HCT116 (cell line): ENCODE measurements at regions not wholly inside any gene's neighbourhood (a gene's known extent, or its start where the extent isn't known, plus 50 kb on each side); places are given as distances from the start of the nearest gene placed in this dataset.

Experiments
- ATAC-seq: fragments of 200-7000 bp; cut with Tn5 transposase; 2 replicates; pipeline ENCODE4 v1.9.1; 2020; ENCODE audit warnings: mild to moderate bottlenecking, moderate library complexity
- BruUV-seq: library from RNA; stranded (reverse); fragments of 400-500 nt; replicated peaks from 2 replicates; lab custom pipeline; 2021; lab: Mats Ljungman, UMichigan
- CTCF ChIA-PET: fragments of 300-600 bp; sonication (Branson Sonifier 250); formaldehyde crosslinking; loops from one replicate; lab custom pipeline; 2021; ENCODE audit warnings: antibody characterized with exemption; lab: Charles Lee
- POLR2A ChIA-PET: fragments of 300-600, 350-600 bp; sonication (Branson Sonifier 250); formaldehyde crosslinking; loops from one replicate; lab custom pipeline; 2021; ENCODE audit warnings: antibody characterized with exemption; lab: Charles Lee
- RAD21 ChIA-PET, 2 experiments: fragments of 300-600 bp; sonication (Branson Sonifier 250); formaldehyde crosslinking; loops; one replicate each; lab custom pipeline; 2023; ENCODE audit warnings: low total read pairs in 2 of 2; ENCODE audit not compliant: uncharacterized antibody in 2 of 2, unreplicated experiment in 2 of 2, low non-redundant PET in 1 of 2; lab: Charles Lee
- DNase-seq: peaks from one replicate; pipeline ENCODE4 v3.0.0-alpha.2; 2010; ENCODE audit warnings: low read depth, low spot score
- H2AFZ ChIP-seq: fragments of 200-600 bp; shearing (Covaris generic), sonication (generic); 2 replicates; pipeline ENCODE4 v1.6.1; 2017; ENCODE audit warnings: low read depth, mixed run types, mixed read lengths, antibody characterized with exemption, low read length; ENCODE audit not compliant: poor library complexity, severe bottlenecking
- H3K27ac ChIP-seq: 2 replicates; pipeline ENCODE4 v1.5.1; 2012; ENCODE audit warnings: low read depth, low read length
- H3K27me3 ChIP-seq: fragments of 200-600 bp; sonication (generic); 2 replicates; pipeline ENCODE4 v1.6.1; 2016; ENCODE audit warnings: mixed run types, low read length, mixed read lengths; ENCODE audit not compliant: insufficient read depth
- H3K36me3 ChIP-seq, 2 experiments: fragments of 200-500 bp in 1 of 2; fragments of 200-600 bp in 1 of 2; sonication (Bioruptor generic) in 1 of 2; sonication (generic) in 1 of 2; 2 replicates each; pipeline versions ENCODE4 v1.5.1 to v1.6.1; 2014 to 2016; ENCODE audit warnings: low read length in 2 of 2, inconsistent platforms in 1 of 2, mixed read lengths in 1 of 2, mixed run types in 1 of 2; ENCODE audit not compliant: insufficient read depth in 2 of 2, control insufficient read depth in 1 of 2
- H3K4me1 ChIP-seq, 2 experiments: fragments of 200-600 bp in 1 of 2; sonication (generic) in 1 of 2; 2 replicates each; pipeline versions ENCODE4 v1.5.1 to v1.6.1; 2012 to 2017; ENCODE audit warnings: low read length in 2 of 2, inconsistent platforms in 1 of 2, mild to moderate bottlenecking in 1 of 2, mixed read lengths in 1 of 2, mixed run types in 1 of 2, moderate library complexity in 1 of 2; ENCODE audit not compliant: insufficient read depth in 2 of 2, control insufficient read depth in 1 of 2
- H3K4me2 ChIP-seq: fragments of 200-600 bp; sonication (generic); 2 replicates; pipeline ENCODE4 v1.6.1; 2017; ENCODE audit warnings: mixed run types, low read length, mixed read lengths
- H3K4me3 ChIP-seq, 2 experiments: fragments of 200-600 bp in 1 of 2; sonication (generic) in 1 of 2; replicated peaks in 1 of 2; 2 replicates each; pipeline ENCODE4 v1.5.1; 2011 to 2016; ENCODE audit warnings: low read length in 2 of 2, control low read depth in 1 of 2, low read depth in 1 of 2, mild to moderate bottlenecking in 1 of 2, mixed read lengths in 1 of 2, mixed run types in 1 of 2
- H3K79me2 ChIP-seq: fragments of 200-600 bp; sonication (generic); 2 replicates; pipeline ENCODE4 v1.6.1; 2017; ENCODE audit warnings: mild to moderate bottlenecking, mixed run types, low read length, moderate library complexity, mixed read lengths; ENCODE audit not compliant: insufficient read depth
- H3K9ac ChIP-seq: fragments of 200-600 bp; sonication (generic); 2 replicates; pipeline ENCODE4 v1.6.1; 2016; ENCODE audit warnings: low read length, mixed read lengths
- H3K9me2 ChIP-seq: fragments of 200-600 bp; sonication (generic), shearing (Covaris generic); 2 replicates; pipeline ENCODE4 v1.6.1; 2017; ENCODE audit warnings: mixed run types, mild to moderate bottlenecking, moderate library complexity; ENCODE audit not compliant: insufficient read depth
- H3K9me3 ChIP-seq, 2 experiments: fragments of 200-500 bp in 1 of 2; fragments of 200-600 bp in 1 of 2; sonication (Bioruptor generic) in 1 of 2; sonication (generic) in 1 of 2; 2 replicates each; pipeline ENCODE4 v1.6.1; 2014 to 2017; ENCODE audit warnings: low read length in 2 of 2, mixed read lengths in 2 of 2, inconsistent platforms in 1 of 2, low read depth in 1 of 2, mild to moderate bottlenecking in 1 of 2, mixed run types in 1 of 2, moderate library complexity in 1 of 2; ENCODE audit not compliant: control insufficient read depth in 1 of 2, insufficient read depth in 1 of 2
- H4K20me1 ChIP-seq: fragments of 200-600 bp; sonication (generic), shearing (Covaris generic); 2 replicates; pipeline ENCODE4 v1.6.1; 2017; ENCODE audit warnings: mixed run types, mild to moderate bottlenecking, moderate library complexity; ENCODE audit not compliant: insufficient read depth
- CBX3 ChIP-seq: IDR thresholded peaks from 2 replicates; pipeline ENCODE4 v1.6.1; 2012; ENCODE audit warnings: low read depth
- CEBPB ChIP-seq: IDR thresholded peaks from 2 replicates; pipeline ENCODE4 v1.6.1; 2012; ENCODE audit warnings: low read depth
- EZH2 ChIP-seq: fragments of 200-600 bp; sonication (generic); IDR thresholded peaks from 2 replicates; pipeline ENCODE4 v1.6.1; 2017; ENCODE audit warnings: antibody characterized with exemption, mixed run types
- EZH2phosphoT487 ChIP-seq: fragments of 200-600 bp; IDR thresholded peaks from 2 replicates; pipeline ENCODE4 v1.6.1; 2018; ENCODE audit warnings: antibody characterized with exemption, borderline replicate concordance
- FOSL1 ChIP-seq: IDR thresholded peaks from 2 replicates; pipeline ENCODE4 v1.6.1; 2012; ENCODE audit warnings: low read depth
- POLR2A ChIP-seq: IDR thresholded peaks from 2 replicates; pipeline ENCODE4 v1.7.0; 2011; ENCODE audit warnings: borderline replicate concordance; ENCODE audit not compliant: insufficient read depth, insufficient read length; ENCODE audit errors: extremely low read depth
- POLR2AphosphoS5 ChIP-seq: IDR thresholded peaks from 2 replicates; pipeline ENCODE4 v1.6.1; 2011; ENCODE audit warnings: mild to moderate bottlenecking, low read depth, low read length, moderate library complexity
- RAD21 ChIP-seq: IDR thresholded peaks from 2 replicates; pipeline ENCODE4 v1.6.1; 2012; ENCODE audit warnings: low read depth, mild to moderate bottlenecking
- SIN3A ChIP-seq: IDR thresholded peaks from 2 replicates; pipeline ENCODE4 v1.6.1; 2012; ENCODE audit warnings: low read depth
- SP1 ChIP-seq: IDR thresholded peaks from 2 replicates; pipeline ENCODE4 v1.6.1; 2012; ENCODE audit warnings: low read depth
- SRF ChIP-seq: IDR thresholded peaks from 2 replicates; pipeline ENCODE4 v1.6.1; 2012; ENCODE audit warnings: low read depth
- TCF7L2 ChIP-seq: IDR thresholded peaks from 2 replicates; pipeline ENCODE4 v1.7.0; 2011; ENCODE audit warnings: borderline replicate concordance, inconsistent platforms; ENCODE audit not compliant: insufficient read depth, insufficient read length; ENCODE audit errors: extremely low read depth
- YY1 ChIP-seq: IDR thresholded peaks from 2 replicates; pipeline ENCODE4 v1.6.1; 2011; ENCODE audit warnings: low read length, low read depth, moderate library complexity, mild to moderate bottlenecking; ENCODE audit not compliant: insufficient replicate concordance; ENCODE audit errors: extremely low read depth
- ZNF274 ChIP-seq: fragments of 200-500 bp; sonication (Bioruptor generic); IDR thresholded peaks from 2 replicates; pipeline ENCODE4 v1.6.1; 2014; ENCODE audit warnings: mild to moderate bottlenecking, low read depth, low read length, inconsistent platforms
- intact Hi-C: fragments of 100-400 bp; cut with micrococcal nuclease; formaldehyde crosslinking; loops from 2 replicates; pipeline ENCODE4 v1.10.0; 2022
- TF ChIP-seq, protein P1 (sequence below): IDR thresholded peaks from 2 replicates; pipeline ENCODE4 v1.6.1; 2012
- TF ChIP-seq, protein P2 (sequence below): IDR thresholded peaks from 2 replicates; pipeline ENCODE4 v1.6.1; 2011; ENCODE audit warnings: mild to moderate bottlenecking, low read length, moderate library complexity; ENCODE audit not compliant: insufficient replicate concordance; ENCODE audit errors: extremely low read depth
- TF ChIP-seq, protein P3 (sequence below): IDR thresholded peaks from 2 replicates; pipeline ENCODE4 v1.6.1; 2012

DNA sequence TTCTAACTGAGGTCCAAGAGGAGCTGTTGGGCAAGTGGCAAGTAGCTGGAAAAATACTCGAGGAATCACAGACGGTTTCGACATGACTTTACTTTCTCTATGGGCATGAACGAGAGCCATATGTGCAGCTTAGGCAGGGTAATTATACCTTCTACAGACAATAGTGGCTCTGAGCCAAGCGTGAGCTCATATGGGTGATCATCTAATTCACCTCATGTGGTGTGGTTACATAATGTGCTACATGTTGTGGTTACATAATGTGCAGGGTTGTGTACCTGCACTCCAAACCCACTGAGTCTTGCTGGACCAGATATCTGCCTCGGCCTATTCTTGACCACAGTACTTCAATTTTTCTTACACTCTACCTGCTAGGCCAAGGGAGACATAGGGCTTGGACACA, 771.7 kb upstream of the EYS start:
- RAD21 ChIA-PET = no interaction called here
- DNase-seq (no peak), ATAC-seq (no peak)
- Histone ChIP-seq H3K9ac (no peak overlapping the region), H3K79me2 (no peaks in the 10 kb centered on the region), H3K4me3 (no peak overlapping the region), H3K9me2 (no peaks in the 10 kb centered on the region), H3K4me2 (no peak overlapping the region), H3K9me3 (peaks cover 4 to 6% of the 10 kb centered on the region in 2 experiments; a peak in 2 of 4 replicates), H3K27ac (no peak overlapping the region), H3K4me1 (no peaks in the 10 kb centered on the region), H3K27me3 (no peaks in the 10 kb centered on the region), H4K20me1 (no peaks in the 10 kb centered on the region), H2AFZ (no peak overlapping the region), H3K36me3 (no peaks in the 10 kb centered on the region)
- CTCF ChIA-PET = no interaction called here
- intact Hi-C loops = no loop called here
- POLR2A ChIA-PET = no interaction called here
- BruUV-seq = no TSS peak
- TF ChIP-seq YY1 = no peak
- no peak for TF ChIP-seq FOSL1
- TF ChIP-seq, protein P1, sequence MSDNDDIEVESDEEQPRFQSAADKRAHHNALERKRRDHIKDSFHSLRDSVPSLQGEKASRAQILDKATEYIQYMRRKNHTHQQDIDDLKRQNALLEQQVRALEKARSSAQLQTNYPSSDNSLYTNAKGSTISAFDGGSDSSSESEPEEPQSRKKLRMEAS = no peak
- no peak for TF ChIP-seq SP1
- TF ChIP-seq, protein P2, sequence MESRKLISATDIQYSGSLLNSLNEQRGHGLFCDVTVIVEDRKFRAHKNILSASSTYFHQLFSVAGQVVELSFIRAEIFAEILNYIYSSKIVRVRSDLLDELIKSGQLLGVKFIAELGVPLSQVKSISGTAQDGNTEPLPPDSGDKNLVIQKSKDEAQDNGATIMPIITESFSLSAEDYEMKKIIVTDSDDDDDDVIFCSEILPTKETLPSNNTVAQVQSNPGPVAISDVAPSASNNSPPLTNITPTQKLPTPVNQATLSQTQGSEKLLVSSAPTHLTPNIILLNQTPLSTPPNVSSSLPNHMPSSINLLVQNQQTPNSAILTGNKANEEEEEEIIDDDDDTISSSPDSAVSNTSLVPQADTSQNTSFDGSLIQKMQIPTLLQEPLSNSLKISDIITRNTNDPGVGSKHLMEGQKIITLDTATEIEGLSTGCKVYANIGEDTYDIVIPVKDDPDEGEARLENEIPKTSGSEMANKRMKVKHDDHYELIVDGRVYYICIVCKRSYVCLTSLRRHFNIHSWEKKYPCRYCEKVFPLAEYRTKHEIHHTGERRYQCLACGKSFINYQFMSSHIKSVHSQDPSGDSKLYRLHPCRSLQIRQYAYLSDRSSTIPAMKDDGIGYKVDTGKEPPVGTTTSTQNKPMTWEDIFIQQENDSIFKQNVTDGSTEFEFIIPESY = no peak
- TF ChIP-seq CBX3 = no peak
- no peak for TF ChIP-seq CEBPB
- TF ChIP-seq EZH2phosphoT487 = no peak
- no peak for TF ChIP-seq POLR2AphosphoS5
- no peak for TF ChIP-seq TCF7L2
- TF ChIP-seq SIN3A = no peak
- no peak for TF ChIP-seq POLR2A
- TF ChIP-seq, protein P3, sequence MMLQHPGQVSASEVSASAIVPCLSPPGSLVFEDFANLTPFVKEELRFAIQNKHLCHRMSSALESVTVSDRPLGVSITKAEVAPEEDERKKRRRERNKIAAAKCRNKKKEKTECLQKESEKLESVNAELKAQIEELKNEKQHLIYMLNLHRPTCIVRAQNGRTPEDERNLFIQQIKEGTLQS = no peak
- TF ChIP-seq ZNF274 = no peak
- no peak for TF ChIP-seq RAD21
- TF ChIP-seq SRF = no peak
- no peak for TF ChIP-seq EZH2
